ENCODE measurements at regions not wholly inside any gene's neighbourhood (a gene's known extent, or its start where the extent isn't known, plus 50 kb on each side); places are given as distances from the start of the nearest gene placed in this dataset.
"Not testable (repeated sequence)": the region's sequence is repeated elsewhere in the genome, so short reads cannot be mapped to it uniquely, and the experiment has no call there.

- 55 to 66% methylated on average over 5 of the region's 5 CpGs for WGBS, 2 donors
- no peaks in the 10 kb centered on the region for H3K36me3 ChIP-seq
Observed at GRCh38 chr14:83614956-83615355, 1915.0 kb upstream of the FLRT2 start.

GRCh38 chr14:83624541-83624940 is 1905.4 kb upstream of the FLRT2 start:
- H3K27ac ChIP-seq, result no peak overlapping the region
- H3K27me3 ChIP-seq, result no peaks in the 10 kb centered on the region
- H3K4me3 ChIP-seq, result no peak overlapping the region
- no peak for ATAC-seq
- no peaks in the 10 kb centered on the region for H3K36me3 ChIP-seq
- H3K9me3 ChIP-seq, result no peaks in the 10 kb centered on the region
- TF ChIP-seq, protein P1, sequence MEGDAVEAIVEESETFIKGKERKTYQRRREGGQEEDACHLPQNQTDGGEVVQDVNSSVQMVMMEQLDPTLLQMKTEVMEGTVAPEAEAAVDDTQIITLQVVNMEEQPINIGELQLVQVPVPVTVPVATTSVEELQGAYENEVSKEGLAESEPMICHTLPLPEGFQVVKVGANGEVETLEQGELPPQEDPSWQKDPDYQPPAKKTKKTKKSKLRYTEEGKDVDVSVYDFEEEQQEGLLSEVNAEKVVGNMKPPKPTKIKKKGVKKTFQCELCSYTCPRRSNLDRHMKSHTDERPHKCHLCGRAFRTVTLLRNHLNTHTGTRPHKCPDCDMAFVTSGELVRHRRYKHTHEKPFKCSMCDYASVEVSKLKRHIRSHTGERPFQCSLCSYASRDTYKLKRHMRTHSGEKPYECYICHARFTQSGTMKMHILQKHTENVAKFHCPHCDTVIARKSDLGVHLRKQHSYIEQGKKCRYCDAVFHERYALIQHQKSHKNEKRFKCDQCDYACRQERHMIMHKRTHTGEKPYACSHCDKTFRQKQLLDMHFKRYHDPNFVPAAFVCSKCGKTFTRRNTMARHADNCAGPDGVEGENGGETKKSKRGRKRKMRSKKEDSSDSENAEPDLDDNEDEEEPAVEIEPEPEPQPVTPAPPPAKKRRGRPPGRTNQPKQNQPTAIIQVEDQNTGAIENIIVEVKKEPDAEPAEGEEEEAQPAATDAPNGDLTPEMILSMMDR (IDR thresholded peaks at IDR 0.05), result no peak
- intact Hi-C loops (cut with DNase I), result no loop called here
- 41 to 50% methylated on average over 1 of the region's 1 CpG for WGBS, 2 donors
- H3K4me1 ChIP-seq, result no peaks in the 10 kb centered on the region
- FAIRE-seq, result no peak
- DNase-seq, result no peak

More at GRCh38 chr14:83614956-83615355, 1915.0 kb upstream of the FLRT2 start:
- no peak for FAIRE-seq
- Histone ChIP-seq H3K4me3 (no peak overlapping the region), H3K27me3 (no peaks in the 10 kb centered on the region), H3K27ac (no peak overlapping the region), H3K4me1 (no peaks in the 10 kb centered on the region), H3K9me3 (no peaks in the 10 kb centered on the region)
- ATAC-seq, result no peak
- intact Hi-C loops (cut with DNase I), result no loop called here
- TF ChIP-seq, protein P1 (IDR thresholded peaks at IDR 0.05), result no peak
- DNase-seq, result no peak

DNA sequence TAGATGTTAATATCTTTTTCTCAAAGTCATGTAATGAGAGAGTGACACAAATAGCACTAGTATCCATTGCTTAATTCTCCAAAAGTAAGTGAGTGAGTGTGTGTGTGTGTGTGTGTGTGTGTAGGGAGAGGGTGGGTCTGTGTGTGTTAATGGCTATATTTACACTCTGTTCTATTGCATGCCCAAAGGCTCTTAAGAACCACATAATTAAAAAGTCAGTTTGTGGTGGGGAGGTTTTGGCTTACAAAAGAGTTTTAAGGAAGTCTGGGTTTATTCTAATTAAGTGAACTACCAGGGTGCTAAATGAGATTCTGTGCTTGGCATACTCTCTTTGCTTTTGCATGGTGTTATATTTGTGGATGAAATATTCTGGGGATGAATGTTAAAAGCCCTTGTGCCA is 1897.6 kb upstream of the FLRT2 start:
- H3K27me3 ChIP-seq, result no peaks in the 10 kb centered on the region
- DNase-seq (no peak), FAIRE-seq (no peak), ATAC-seq (no peak)
- intact Hi-C loops (cut with DNase I), result no loop called here
- H3K4me3 ChIP-seq, result no peak overlapping the region
- H3K4me1 ChIP-seq, result no peaks in the 10 kb centered on the region
- no peak overlapping the region for H3K27ac ChIP-seq
- H3K36me3 ChIP-seq, result no peaks in the 10 kb centered on the region
- TF ChIP-seq, protein P1 (IDR thresholded peaks at IDR 0.05), result no peak
- H3K9me3 ChIP-seq, result no peaks in the 10 kb centered on the region

DNA sequence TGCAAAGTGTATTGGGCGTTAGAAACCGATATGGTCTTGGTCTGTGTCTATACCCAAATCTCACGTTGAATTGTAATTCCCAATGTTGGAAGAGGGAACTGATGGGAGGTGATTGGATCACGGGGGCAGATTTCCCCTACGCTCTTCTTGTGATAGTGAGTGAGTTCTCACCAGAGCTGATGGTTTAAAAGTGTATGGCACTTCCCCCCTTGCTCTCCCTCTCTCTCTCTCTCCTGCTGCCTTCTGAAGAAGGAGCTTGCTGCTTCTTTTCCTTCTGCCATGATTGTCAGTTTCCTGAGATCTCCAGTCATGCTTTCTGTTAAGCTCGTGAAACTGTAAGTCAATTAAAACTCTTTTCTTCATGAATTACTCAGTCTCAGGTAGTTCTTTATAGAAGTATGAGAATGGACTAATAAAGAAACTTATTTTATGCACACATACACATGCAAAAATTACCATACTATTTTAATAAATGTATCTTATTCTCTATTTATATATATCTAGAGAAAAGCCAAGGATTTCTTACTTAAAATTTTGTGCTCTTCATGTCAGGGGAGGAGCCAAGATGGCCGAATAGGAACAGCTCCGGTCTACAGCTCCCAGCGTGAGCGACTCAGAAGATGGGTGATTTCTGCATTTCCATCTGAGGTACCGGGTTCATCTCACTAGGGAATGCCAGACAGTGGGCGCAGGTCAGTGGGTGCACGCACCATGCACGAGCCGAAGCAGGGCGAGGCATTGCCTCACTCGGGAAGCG is 1891.0 kb upstream of the FLRT2 start:
- no peak for DNase-seq
- WGBS, 2 donors, result 91 to 94% methylated on average over 18 of the region's 18 CpGs
- H3K4me1 ChIP-seq, result no peaks in the 10 kb centered on the region
- H3K27ac ChIP-seq, result no peak overlapping the region
- intact Hi-C loops (cut with DNase I), result no loop called here
- TF ChIP-seq, protein P1 (IDR thresholded peaks at IDR 0.05), result no peak
- no peak for FAIRE-seq
- no peaks in the 10 kb centered on the region for H3K36me3 ChIP-seq
- H3K27me3 ChIP-seq, result no peaks in the 10 kb centered on the region
- no peaks in the 10 kb centered on the region for H3K9me3 ChIP-seq
- ATAC-seq, result no peak
- H3K4me3 ChIP-seq, result no peak overlapping the region

DNA sequence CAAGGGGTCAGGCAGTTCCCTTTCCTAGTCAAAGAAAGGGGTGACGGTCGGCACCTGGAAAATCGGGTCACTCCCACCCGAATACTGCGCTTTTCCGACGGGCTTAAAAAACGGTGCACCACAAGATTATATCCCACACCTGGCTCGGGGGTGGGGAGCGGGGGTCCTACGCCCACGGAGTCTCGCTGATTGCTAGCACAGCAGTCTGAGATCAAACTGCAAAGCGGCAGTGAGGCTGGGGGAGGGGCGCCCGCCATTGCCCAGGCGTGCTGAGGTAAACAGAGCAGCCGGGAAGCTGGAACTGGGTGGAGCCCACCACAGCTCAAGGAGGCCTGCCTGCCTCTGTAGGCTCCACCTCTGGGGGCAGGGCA is 1890.5 kb upstream of the FLRT2 start:
- FAIRE-seq; H3K27me3 ChIP-seq; H3K4me3 ChIP-seq; ATAC-seq; intact Hi-C loops (cut with DNase I); H3K4me1 ChIP-seq; H3K27ac ChIP-seq; H3K9me3 ChIP-seq; H3K36me3 ChIP-seq: not testable (repeated sequence)
- DNase-seq, result peak in 2 of 6 donors; percentile 15 to 18
- 89 to 92% methylated on average over 18 of the region's 18 CpGs for WGBS, 2 donors
